ENCODE measurements at regions not wholly inside any gene's neighbourhood (a gene's known extent, or its start where the extent isn't known, plus 50 kb on each side); places are given as distances from the start of the nearest gene placed in this dataset.

- no peak for DNase-seq (ENCODE audit: low spot score)
- in situ Hi-C loops (cut with MboI; ENCODE audit: low sequenced_read_pairs, unreplicated experiment): no loop called here
- TF ChIP-seq CTCF (IDR thresholded peaks at IDR 0.05; ENCODE audit: borderline replicate concordance, control extremely low read depth, extremely low read depth, insufficient read depth, missing control alignments): no peak
These were observed 170.5 kb downstream of the TFAP2B start for GRCh38 chr6:50989123-50989522.

- TF ChIP-seq CTCF (IDR thresholded peaks at IDR 0.05; ENCODE audit: borderline replicate concordance, control extremely low read depth, extremely low read depth, insufficient read depth, missing control alignments): no peak
- DNase-seq (ENCODE audit: low spot score): no peak
- in situ Hi-C loops (cut with MboI; ENCODE audit: low sequenced_read_pairs, unreplicated experiment): no loop called here
These were observed 172.2 kb downstream of the TFAP2B start for GRCh38 chr6:50990750-50991446.

- no peak for TF ChIP-seq CTCF (IDR thresholded peaks at IDR 0.05; ENCODE audit: borderline replicate concordance, control extremely low read depth, extremely low read depth, insufficient read depth, missing control alignments)
- DNase-seq (ENCODE audit: low spot score): no peak
- in situ Hi-C loops (cut with MboI; ENCODE audit: low sequenced_read_pairs, unreplicated experiment): no loop called here
These were observed 173.6 kb downstream of the TFAP2B start for GRCh38 chr6:50992232-50992631.

- in situ Hi-C loops (cut with MboI; ENCODE audit: low sequenced_read_pairs, unreplicated experiment): no loop called here
- TF ChIP-seq CTCF (IDR thresholded peaks at IDR 0.05; ENCODE audit: borderline replicate concordance, control extremely low read depth, extremely low read depth, insufficient read depth, missing control alignments): no peak
- no peak for DNase-seq (ENCODE audit: low spot score)
These were observed 174.3 kb downstream of the TFAP2B start for GRCh38 chr6:50992704-50993625.

GRCh38 chr6:50993941-50994720 is 175.5 kb downstream of the TFAP2B start:
- in situ Hi-C loops (cut with MboI; ENCODE audit: low sequenced_read_pairs, unreplicated experiment): no loop called here
- no peak for DNase-seq (ENCODE audit: low spot score)

More at GRCh38 chr6:50993941-50994720, 175.5 kb downstream of the TFAP2B start:
- no peak for TF ChIP-seq CTCF (IDR thresholded peaks at IDR 0.05; ENCODE audit: borderline replicate concordance, control extremely low read depth, extremely low read depth, insufficient read depth, missing control alignments)

Data from GM13976 (cell line).